Nucleus accumbens (tissue), 56 donors: ENCODE measurements at regions not wholly inside any gene's neighbourhood (a gene's known extent, or its start where the extent isn't known, plus 50 kb on each side); places are given as distances from the start of the nearest gene placed in this dataset.
A peak's percentile ranks its signal among the peaks of the same experiment; 100 is the strongest.
"Not testable (repeated sequence)": the region's sequence is repeated elsewhere in the genome, so short reads cannot be mapped to it uniquely, and the experiment has no call there.

ENCODE experiments used
- DNase-seq, 56 donors: peaks; one replicate each; lab custom pipeline; 2025; lab: John Stamatoyannopoulos, UW

DNA sequence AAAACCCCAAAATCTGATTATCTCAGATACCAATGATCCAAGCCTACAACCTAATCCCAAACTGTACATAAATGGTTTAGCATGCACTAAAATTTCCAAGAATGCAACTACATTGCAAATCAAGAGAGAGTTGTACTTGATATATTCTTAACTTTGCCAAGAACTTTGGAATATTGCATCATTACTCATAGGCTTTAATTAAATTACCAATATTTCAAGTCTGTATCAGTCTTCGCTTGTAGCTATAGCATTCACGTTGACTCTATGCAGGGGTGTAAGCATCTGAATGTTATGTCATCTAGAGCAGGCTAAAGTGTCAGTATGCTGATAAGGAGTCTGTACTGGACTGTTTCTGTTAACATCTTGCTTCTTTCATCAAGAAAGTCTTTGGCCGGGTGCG lies 56.3 kb downstream of the FOXI3 start:
- no peak for DNase-seq

DNA sequence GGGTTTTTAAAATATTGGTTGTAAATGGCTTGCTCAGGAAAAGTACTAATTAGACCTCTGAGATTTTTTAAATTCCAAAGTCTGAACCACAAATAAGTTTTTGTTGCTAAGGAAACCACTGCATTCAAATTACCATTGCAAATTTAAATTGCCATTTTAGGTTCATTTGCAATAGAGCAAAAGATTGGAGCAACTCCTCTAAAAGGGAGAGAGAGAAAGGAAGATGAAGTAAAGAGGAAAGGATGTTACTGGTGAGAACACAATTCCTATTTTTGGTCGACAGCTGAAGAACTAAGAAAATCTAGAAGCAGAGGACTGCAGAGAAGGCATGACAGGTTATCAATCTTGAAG lies 74.9 kb downstream of the FOXI3 start:
- no peak for DNase-seq

DNA sequence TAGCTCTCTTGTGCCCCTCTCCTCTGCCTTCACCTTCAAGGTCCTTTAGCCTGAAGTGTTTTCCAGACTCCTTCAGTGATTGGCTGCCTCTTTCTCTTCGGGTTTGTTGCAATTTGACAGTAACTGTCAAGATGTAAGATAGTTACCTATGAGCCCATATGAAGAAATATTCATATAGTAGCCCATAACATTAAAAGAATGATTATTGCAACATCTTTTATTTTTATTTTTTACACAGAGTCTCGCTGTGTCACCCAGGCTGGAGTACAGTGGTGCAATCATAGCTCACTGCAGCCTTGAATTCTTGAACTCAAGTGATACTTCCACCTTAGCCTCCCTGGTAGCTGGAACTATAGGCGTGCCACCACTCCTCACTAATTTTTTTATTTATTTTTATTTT lies 80.5 kb downstream of the FOXI3 start:
- no peak for DNase-seq

DNA sequence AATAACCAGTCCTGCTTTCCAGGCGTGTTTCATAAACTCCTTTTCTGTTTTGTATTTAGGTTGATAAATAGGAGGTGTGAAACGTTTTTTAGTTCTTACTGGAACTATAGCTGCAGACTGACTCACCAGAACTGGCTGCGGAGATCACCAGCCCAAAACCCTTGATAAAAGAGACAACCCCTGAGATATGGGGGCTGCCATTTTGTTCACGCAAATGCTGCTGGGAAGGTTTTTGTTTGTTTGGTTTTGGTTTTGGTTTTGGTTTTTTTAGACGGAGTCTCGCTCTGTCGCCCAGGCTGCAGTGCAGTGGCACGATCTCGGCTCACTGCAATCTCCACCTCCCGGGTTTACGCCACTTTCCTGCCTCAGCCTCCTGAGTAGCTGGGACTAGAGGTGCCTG lies 87.1 kb downstream of the FOXI3 start:
- DNase-seq = not testable (repeated sequence)

DNA sequence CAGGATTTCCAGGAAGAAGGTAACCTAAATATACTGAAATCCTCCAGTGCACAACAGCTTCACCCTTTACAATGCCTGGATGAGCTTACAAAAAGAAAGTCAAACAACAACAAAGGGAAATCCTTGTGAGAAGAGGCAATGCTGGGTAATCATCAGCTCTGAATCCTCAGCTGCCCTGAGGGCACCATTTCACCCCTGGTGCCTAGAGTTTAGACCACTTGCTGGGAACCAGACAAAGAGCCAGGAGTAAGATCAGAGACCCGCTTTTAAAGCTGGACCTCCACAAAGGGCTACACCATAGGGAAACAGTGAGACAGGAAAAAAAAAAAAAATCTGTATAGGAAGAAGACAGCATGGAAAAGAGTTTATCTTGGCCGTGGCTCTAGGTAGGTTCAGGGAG lies 97.0 kb downstream of the FOXI3 start:
- DNase-seq = no peak

- peak in 11 of 56 donors; percentile 4 to 35 (median 21) for DNase-seq
Observed at GRCh38 chr2:88351249-88351601, 101.3 kb downstream of the FOXI3 start.

DNA sequence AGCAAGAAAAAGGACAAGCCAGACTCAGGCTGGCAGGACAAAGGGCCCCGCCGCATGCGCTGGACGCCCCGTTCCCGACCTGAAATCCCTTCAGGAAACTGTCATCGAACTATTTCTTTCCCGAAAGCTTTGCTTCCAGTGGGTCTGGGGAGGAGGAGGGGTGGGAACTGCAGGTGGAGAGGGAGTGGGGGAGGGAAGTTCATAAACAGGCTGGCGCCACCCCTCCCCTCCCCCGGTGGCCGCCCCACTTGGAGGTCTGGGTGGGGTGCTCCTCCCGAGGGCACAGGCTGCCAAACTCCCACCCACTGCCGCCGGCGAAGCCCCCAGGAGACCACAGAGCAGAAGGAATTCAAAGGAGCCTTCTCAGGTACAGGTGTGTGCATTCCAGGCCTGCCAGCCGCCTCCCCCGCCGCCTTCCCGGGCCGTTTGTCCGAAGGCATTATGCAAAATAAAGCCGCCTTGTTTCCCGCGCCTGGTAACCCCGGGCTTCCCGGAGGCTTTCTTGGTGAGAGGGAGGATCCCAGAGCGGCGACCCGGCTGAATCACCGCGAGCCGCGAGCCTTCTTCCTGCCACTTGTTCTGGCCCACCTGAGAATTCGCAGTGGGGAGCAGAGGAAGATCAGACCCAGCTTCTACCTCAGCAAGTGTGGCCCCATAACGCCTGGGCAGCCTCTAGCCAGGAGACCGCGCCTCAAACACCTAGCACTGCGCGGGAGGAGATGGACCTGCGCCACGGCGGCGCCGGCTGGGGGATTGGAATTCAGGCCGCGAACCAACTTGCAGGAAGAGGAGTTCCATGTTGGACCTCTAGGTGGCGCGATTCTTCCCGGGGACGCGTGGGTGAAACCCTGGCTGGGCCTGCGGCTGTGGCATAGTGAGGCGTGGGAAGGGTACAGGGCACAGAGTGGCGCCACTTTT lies 101.9 kb downstream of the FOXI3 start:
- peak in 34 of 56 donors; percentile 1 to 69 (median 16) for DNase-seq

- no peak for DNase-seq
Observed at GRCh38 chr2:88345842-88346241, 106.7 kb downstream of the FOXI3 start.

- DNase-seq = no peak
Observed at GRCh38 chr2:88342749-88343148, 109.7 kb downstream of the FOXI3 start.

GRCh38 chr2:88334418-88334817 lies 118.1 kb downstream of the FOXI3 start:
- DNase-seq = no peak

DNA sequence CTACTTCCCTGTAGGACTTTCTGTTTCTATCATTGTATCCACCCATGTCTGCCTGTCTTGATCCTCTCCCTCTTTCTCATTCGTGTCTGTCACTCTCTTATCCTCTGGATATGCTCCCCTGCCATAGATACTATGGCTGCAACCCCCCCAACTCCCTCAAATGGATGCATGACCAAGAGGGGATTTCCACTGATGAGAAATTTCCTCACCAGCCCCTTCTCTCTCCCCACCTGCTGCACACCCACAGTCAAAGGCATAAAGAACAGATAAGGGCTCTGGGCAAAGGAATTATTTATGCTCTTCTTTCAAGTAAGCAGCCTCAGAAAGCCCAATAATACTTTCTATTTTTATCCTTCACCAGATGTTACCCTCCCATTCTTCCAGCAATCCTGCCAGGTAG lies 121.3 kb downstream of the FOXI3 start:
- DNase-seq = no peak

GRCh38 chr2:88329815-88330603 lies 122.5 kb downstream of the FOXI3 start:
- no peak for DNase-seq

DNA sequence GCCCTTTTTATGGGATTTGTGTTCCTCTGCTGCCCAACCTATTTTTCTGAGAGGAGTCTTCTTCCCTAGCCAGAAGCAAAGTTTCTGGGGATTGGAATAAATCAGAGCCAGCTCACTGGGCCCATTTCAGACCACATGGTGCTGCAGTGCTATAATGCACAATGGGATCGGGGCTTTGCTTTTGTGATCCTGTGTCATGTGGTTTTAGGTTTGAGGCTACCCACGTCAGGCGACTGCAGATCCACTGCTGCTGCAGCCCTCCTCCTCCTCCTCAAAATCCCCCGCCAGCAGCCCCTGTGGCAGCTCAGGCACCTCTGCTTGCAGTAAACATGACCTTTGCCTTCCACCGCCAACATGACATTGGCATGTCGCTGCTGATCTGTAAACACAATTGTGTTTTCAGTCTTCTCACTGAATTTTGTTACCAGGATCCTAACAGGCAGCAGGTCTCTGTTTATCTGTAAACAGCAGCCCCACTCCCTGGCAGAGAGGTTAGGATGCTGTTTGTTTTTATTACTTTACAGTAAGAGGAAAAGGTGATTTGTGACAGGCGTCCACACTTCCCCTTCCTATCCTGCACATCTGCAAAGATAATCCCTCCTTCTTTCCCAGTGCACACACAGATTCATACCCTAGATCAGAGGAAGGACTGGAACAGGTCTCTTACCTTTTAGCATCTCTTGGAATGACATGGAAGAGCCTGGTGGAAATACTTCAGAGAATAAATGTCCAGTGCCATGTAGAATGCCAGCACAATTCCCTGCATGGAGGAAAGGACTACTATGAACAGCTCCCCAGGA lies 130.8 kb downstream of the FOXI3 start:
- no peak for DNase-seq

GRCh38 chr2:88320076-88320773 lies 132.3 kb downstream of the FOXI3 start:
- DNase-seq = no peak

DNA sequence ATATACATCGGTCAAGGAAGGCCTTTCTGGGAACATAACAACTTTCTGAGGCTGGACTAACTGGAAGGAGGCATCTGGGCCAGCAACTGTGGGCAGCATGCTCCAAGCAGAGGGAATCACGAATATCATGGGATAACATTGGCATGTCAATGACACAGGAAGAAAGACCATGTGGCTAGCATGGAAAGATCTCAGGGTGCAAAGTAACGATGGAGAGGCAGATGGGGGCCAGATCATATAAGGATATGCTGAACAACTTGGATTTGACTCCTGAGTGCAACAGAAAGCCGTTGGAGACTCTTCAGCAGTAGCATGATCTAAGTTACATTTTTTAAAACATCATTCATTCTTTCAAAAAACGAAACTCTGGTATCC lies 133.6 kb downstream of the FOXI3 start:
- no peak for DNase-seq

- DNase-seq = no peak
Observed at GRCh38 chr2:88318071-88318955, 134.2 kb downstream of the FOXI3 start.

- no peak for DNase-seq
Observed at GRCh38 chr2:88310787-88311186, 140.6 kb downstream of the THNSL2 start.

- DNase-seq = no peak
Observed at GRCh38 chr2:88307817-88308216, 137.7 kb downstream of the THNSL2 start.

- no peak for DNase-seq
Observed at GRCh38 chr2:88303865-88304264, 133.7 kb downstream of the THNSL2 start.
